A673 (cell line): ENCODE measurements at regions not wholly inside any gene's neighbourhood (a gene's known extent, or its start where the extent isn't known, plus 50 kb on each side); places are given as distances from the start of the nearest gene placed in this dataset.

Experiments
- BruUV-seq: library from RNA; stranded (reverse); fragments of 400-500 nt; replicated peaks from 2 replicates; lab custom pipeline; 2021; lab: Mats Ljungman, UMichigan
- CTCF ChIA-PET: fragments of 300-600 bp; sonication (Branson Sonifier 250); formaldehyde crosslinking; loops from one replicate; lab custom pipeline; 2022; ENCODE audit warnings: antibody characterized with exemption; lab: Charles Lee
- POLR2A ChIA-PET: fragments of 300-600 bp; sonication (Branson Sonifier 250); formaldehyde crosslinking; loops from one replicate; lab custom pipeline; 2022; ENCODE audit warnings: antibody characterized with exemption; ENCODE audit not compliant: low non-redundant PET; lab: Charles Lee
- DNase-seq: peaks from one replicate; pipeline ENCODE4 v3.0.0-alpha.2; 2015; ENCODE audit warnings: low spot score
- H3K27ac ChIP-seq: fragments of 200-600 bp; sonication (generic); 2 replicates; pipeline ENCODE4 v1.5.1; 2016; ENCODE audit warnings: mixed run types, low read depth, mild to moderate bottlenecking, mixed read lengths, antibody characterized with exemption, low read length; ENCODE audit not compliant: poor library complexity, severe bottlenecking
- H3K27me3 ChIP-seq: fragments of 200-600 bp; sonication (generic); replicated peaks from 2 replicates; pipeline ENCODE4 v1.6.1; 2017; ENCODE audit warnings: mixed run types, low read depth, mild to moderate bottlenecking, mixed read lengths, antibody characterized with exemption, low read length; ENCODE audit not compliant: insufficient read depth, poor library complexity
- H3K36me3 ChIP-seq: fragments of 200-600 bp; sonication (generic); 2 replicates; pipeline ENCODE4 v1.6.1; 2016; ENCODE audit warnings: mixed run types, mild to moderate bottlenecking, mixed read lengths, antibody characterized with exemption, low read length; ENCODE audit not compliant: insufficient read depth, poor library complexity, severe bottlenecking
- H3K4me1 ChIP-seq: fragments of 200-600 bp; sonication (generic); 2 replicates; pipeline ENCODE4 v1.6.1; 2017; ENCODE audit warnings: mixed run types, mild to moderate bottlenecking, mixed read lengths, antibody characterized with exemption, low read length; ENCODE audit not compliant: insufficient read depth, poor library complexity, severe bottlenecking
- H3K4me3 ChIP-seq: fragments of 200-600 bp; sonication (generic); 2 replicates; pipeline ENCODE4 v1.5.1; 2016; ENCODE audit warnings: low read depth, mixed run types, mild to moderate bottlenecking, mixed read lengths, low read length; ENCODE audit not compliant: poor library complexity, severe bottlenecking
- H3K9me3 ChIP-seq: fragments of 200-600 bp; sonication (generic); 2 replicates; pipeline ENCODE4 v1.6.1; 2016; ENCODE audit warnings: mixed run types, low read depth, mild to moderate bottlenecking, mixed read lengths, antibody characterized with exemption, low read length; ENCODE audit not compliant: poor library complexity, severe bottlenecking
- EZH2 ChIP-seq: fragments of 200-600 bp; sonication (generic); IDR thresholded peaks from 2 replicates; pipeline ENCODE4 v1.6.1; 2017; ENCODE audit warnings: borderline replicate concordance, low read depth, mild to moderate bottlenecking, mixed read lengths, antibody characterized with exemption, low read length; ENCODE audit not compliant: poor library complexity, severe bottlenecking
- intact Hi-C: fragments of 100-400 bp; cut with micrococcal nuclease; formaldehyde crosslinking; loops from one replicate; pipeline ENCODE4 v1.10.0; 2022; ENCODE audit not compliant: unreplicated experiment
- TF ChIP-seq, protein P1 (sequence below): fragments of 300-800, 200-600 bp; sonication (generic); conservative IDR thresholded peaks from 2 replicates; pipeline ENCODE4 v1.5.1; 2017; ENCODE audit warnings: low read depth, mild to moderate bottlenecking, antibody characterized with exemption, low read length, moderate library complexity, mixed read lengths

- no peaks in the 10 kb centered on the region for H3K27me3 ChIP-seq
- BruUV-seq = no TSS peak
- no peak for DNase-seq
- H3K4me3 ChIP-seq = no peak overlapping the region
- no peaks in the 10 kb centered on the region for H3K9me3 ChIP-seq
- TF ChIP-seq EZH2 = no peak
- TF ChIP-seq, protein P1, sequence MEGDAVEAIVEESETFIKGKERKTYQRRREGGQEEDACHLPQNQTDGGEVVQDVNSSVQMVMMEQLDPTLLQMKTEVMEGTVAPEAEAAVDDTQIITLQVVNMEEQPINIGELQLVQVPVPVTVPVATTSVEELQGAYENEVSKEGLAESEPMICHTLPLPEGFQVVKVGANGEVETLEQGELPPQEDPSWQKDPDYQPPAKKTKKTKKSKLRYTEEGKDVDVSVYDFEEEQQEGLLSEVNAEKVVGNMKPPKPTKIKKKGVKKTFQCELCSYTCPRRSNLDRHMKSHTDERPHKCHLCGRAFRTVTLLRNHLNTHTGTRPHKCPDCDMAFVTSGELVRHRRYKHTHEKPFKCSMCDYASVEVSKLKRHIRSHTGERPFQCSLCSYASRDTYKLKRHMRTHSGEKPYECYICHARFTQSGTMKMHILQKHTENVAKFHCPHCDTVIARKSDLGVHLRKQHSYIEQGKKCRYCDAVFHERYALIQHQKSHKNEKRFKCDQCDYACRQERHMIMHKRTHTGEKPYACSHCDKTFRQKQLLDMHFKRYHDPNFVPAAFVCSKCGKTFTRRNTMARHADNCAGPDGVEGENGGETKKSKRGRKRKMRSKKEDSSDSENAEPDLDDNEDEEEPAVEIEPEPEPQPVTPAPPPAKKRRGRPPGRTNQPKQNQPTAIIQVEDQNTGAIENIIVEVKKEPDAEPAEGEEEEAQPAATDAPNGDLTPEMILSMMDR = no peak
- intact Hi-C loops = no loop called here
- no peak overlapping the region for H3K27ac ChIP-seq
- no peaks in the 10 kb centered on the region for H3K4me1 ChIP-seq
- H3K36me3 ChIP-seq = no peaks in the 10 kb centered on the region
- CTCF ChIA-PET = no interaction called here
- POLR2A ChIA-PET = no interaction called here
Observed at GRCh38 chr13:81821259-81821658, 1480.3 kb upstream of the SPRY2 start.

GRCh38 chr13:81800433-81800832, 1459.5 kb upstream of the SPRY2 start:
- Histone ChIP-seq H3K27ac (no peak overlapping the region), H3K4me3 (no peak overlapping the region), H3K4me1 (no peaks in the 10 kb centered on the region), H3K36me3 (no peaks in the 10 kb centered on the region), H3K9me3 (no peaks in the 10 kb centered on the region), H3K27me3 (no peaks in the 10 kb centered on the region)
- BruUV-seq = no TSS peak
- no peak for TF ChIP-seq EZH2
- TF ChIP-seq, protein P1 = no peak
- intact Hi-C loops = no loop called here
- ChIA-PET CTCF (no interaction called here), POLR2A (no interaction called here)
- DNase-seq = no peak

- TF ChIP-seq, protein P1 = no peak
- ChIA-PET POLR2A (no interaction called here), CTCF (no interaction called here)
- Histone ChIP-seq H3K4me3 (no peak overlapping the region), H3K36me3 (no peaks in the 10 kb centered on the region), H3K9me3 (no peaks in the 10 kb centered on the region), H3K27ac (no peak overlapping the region), H3K4me1 (no peaks in the 10 kb centered on the region), H3K27me3 (no peaks in the 10 kb centered on the region)
- intact Hi-C loops = no loop called here
- DNase-seq = no peak
- BruUV-seq = no TSS peak
Observed at GRCh38 chr13:81795710-81796109, 1454.8 kb upstream of the SPRY2 start.
